ENCODE measurements at regions not wholly inside any gene's neighbourhood (a gene's known extent, or its start where the extent isn't known, plus 50 kb on each side); places are given as distances from the start of the nearest gene placed in this dataset.
"Not testable (repeated sequence)": the region's sequence is repeated elsewhere in the genome, so short reads cannot be mapped to it uniquely, and the experiment has no call there.

DNA sequence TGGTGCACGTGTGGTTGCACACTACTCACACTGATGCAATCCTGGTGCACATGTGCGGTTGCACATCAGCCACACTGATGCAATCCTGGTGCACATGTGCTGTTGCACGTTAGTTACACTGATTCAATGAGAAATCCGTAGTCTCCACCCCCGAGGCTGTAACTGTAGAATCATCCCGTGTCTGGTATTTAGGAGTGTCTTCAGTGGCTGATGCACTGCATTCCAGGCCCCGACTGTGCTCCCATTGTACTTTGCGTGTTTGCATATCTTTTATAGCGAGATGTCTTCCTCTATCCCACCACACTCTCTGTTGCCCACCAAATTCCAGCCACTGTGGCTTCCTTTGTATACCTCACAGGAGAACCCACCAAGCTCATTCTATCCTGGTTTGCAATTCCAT, 87.8 kb upstream of the MTHFD1L start:
- H3K27me3 ChIP-seq (ENCODE audit: control insufficient read depth, insufficient read depth, low read length), result no peaks in the 10 kb centered on the region
- H3K9me3 ChIP-seq (ENCODE audit: control insufficient read depth, insufficient read depth, low read length), result no peaks in the 10 kb centered on the region
- ChIA-PET CTCF (no interaction called here), POLR2A (no interaction called here)
- H3K4me3 ChIP-seq (ENCODE audit: low read depth, low read length), result no peak overlapping the region
- TF ChIP-seq CTCF (IDR thresholded peaks at IDR 0.05; ENCODE audit: low read depth, low read length), result no peak
- no peak overlapping the region for H3K27ac ChIP-seq (ENCODE audit: low read depth, low read length)
- no peak for DNase-seq (ENCODE audit: low read depth, low spot score)

- ChIA-PET CTCF (interaction anchor here (1.4 kb wide), 1 partner anchor 31 kb away, joined by 3 read pairs; no protein-coding TSS in a partner anchor), POLR2A (no interaction called here)
- no peak for DNase-seq (ENCODE audit: low read depth, low spot score)
- no peak overlapping the region for H3K27ac ChIP-seq (ENCODE audit: low read depth, low read length)
- no peak for TF ChIP-seq CTCF (IDR thresholded peaks at IDR 0.05; ENCODE audit: low read depth, low read length)
- H3K4me3 ChIP-seq (ENCODE audit: low read depth, low read length), result no peak overlapping the region
- H3K9me3 ChIP-seq (ENCODE audit: control insufficient read depth, insufficient read depth, low read length), result no peaks in the 10 kb centered on the region
- H3K27me3 ChIP-seq (ENCODE audit: control insufficient read depth, insufficient read depth, low read length), result no peaks in the 10 kb centered on the region
These were observed 81.7 kb upstream of the MTHFD1L start for GRCh38 chr6:150783813-150784212.

GRCh38 chr6:150787429-150787828, 78.1 kb upstream of the MTHFD1L start:
- Histone ChIP-seq H3K9me3 (ENCODE audit: control insufficient read depth, insufficient read depth, low read length) (no peaks in the 10 kb centered on the region), H3K4me3 (ENCODE audit: low read depth, low read length) (no peak overlapping the region), H3K27ac (ENCODE audit: low read depth, low read length) (no peak overlapping the region), H3K27me3 (ENCODE audit: control insufficient read depth, insufficient read depth, low read length) (no peaks in the 10 kb centered on the region)
- no peak for DNase-seq (ENCODE audit: low read depth, low spot score)
- ChIA-PET POLR2A (no interaction called here), CTCF (no interaction called here)
- TF ChIP-seq CTCF (IDR thresholded peaks at IDR 0.05; ENCODE audit: low read depth, low read length), result no peak

GRCh38 chr6:150788089-150788488, 77.4 kb upstream of the MTHFD1L start:
- ChIA-PET CTCF (no interaction called here), POLR2A (no interaction called here)
- Histone ChIP-seq H3K9me3 (ENCODE audit: control insufficient read depth, insufficient read depth, low read length) (no peaks in the 10 kb centered on the region), H3K4me3 (ENCODE audit: low read depth, low read length) (no peak overlapping the region), H3K27me3 (ENCODE audit: control insufficient read depth, insufficient read depth, low read length) (no peaks in the 10 kb centered on the region), H3K27ac (ENCODE audit: low read depth, low read length) (no peak overlapping the region)
- no peak for TF ChIP-seq CTCF (IDR thresholded peaks at IDR 0.05; ENCODE audit: low read depth, low read length)
- DNase-seq (ENCODE audit: low read depth, low spot score), result no peak

- H3K9me3 ChIP-seq (ENCODE audit: control insufficient read depth, insufficient read depth, low read length); POLR2A ChIA-PET; DNase-seq (ENCODE audit: low read depth, low spot score); H3K4me3 ChIP-seq (ENCODE audit: low read depth, low read length); H3K27me3 ChIP-seq (ENCODE audit: control insufficient read depth, insufficient read depth, low read length); H3K27ac ChIP-seq (ENCODE audit: low read depth, low read length): not testable (repeated sequence)
- CTCF ChIA-PET, result interaction anchor here (0.7 kb wide), 1 partner anchor 709 kb away, joined by 3 read pairs; no protein-coding TSS in a partner anchor
These were observed 75.6 kb upstream of the MTHFD1L start for GRCh38 chr6:150789906-150790305.

DNA sequence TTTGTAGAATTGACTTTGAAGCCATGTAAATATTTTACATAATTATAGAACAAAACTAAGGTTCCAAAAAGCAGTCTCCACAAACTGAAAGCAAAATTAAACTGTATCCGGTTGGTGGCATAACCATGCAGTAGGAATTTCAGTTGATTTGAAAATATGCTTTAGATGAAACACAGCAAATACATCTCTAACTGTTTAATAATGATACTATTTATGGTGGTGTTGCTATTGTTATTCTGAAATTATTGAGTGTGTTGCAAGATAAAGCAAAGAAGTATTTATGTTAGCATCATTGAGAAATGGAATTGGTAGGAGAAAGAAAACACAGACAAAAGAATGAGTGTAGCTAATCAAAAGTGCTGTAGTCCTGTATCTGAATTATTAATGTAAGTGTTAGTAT, 73.8 kb upstream of the MTHFD1L start:
- DNase-seq (ENCODE audit: low read depth, low spot score), result no peak
- no peak overlapping the region for H3K27ac ChIP-seq (ENCODE audit: low read depth, low read length)
- H3K4me3 ChIP-seq (ENCODE audit: low read depth, low read length), result no peak overlapping the region
- ChIA-PET POLR2A (no interaction called here), CTCF (interaction anchor here (0.7 kb wide), 1 partner anchor 927 kb away, joined by 7 read pairs; no protein-coding TSS in a partner anchor)
- H3K27me3 ChIP-seq (ENCODE audit: control insufficient read depth, insufficient read depth, low read length), result no peaks in the 10 kb centered on the region
- no peak for TF ChIP-seq CTCF (IDR thresholded peaks at IDR 0.05; ENCODE audit: low read depth, low read length)
- no peaks in the 10 kb centered on the region for H3K9me3 ChIP-seq (ENCODE audit: control insufficient read depth, insufficient read depth, low read length)

Measured in AG04450 (cell line).